Stomach (tissue), 8 donors: ENCODE measurements at regions not wholly inside any gene's neighbourhood (a gene's known extent, or its start where the extent isn't known, plus 50 kb on each side); places are given as distances from the start of the nearest gene placed in this dataset.

Source experiments
- DNase-seq, 2 donors: peaks; one replicate each; pipeline versions ENCODE4 v3.0.0 to v3.0.0-alpha.2; 2013 to 2019
- H3K27ac ChIP-seq, 5 donors: fragments of 200-600 bp in 4 of 5; sonication (generic) in 4 of 5; one replicate each; pipeline ENCODE4 v1.5.1; 2013 to 2019; ENCODE audit warnings: mild to moderate bottlenecking in 1 of 5, moderate library complexity in 1 of 5
- H3K27me3 ChIP-seq, 3 donors: fragments of 200-600 bp; sonication (generic); one replicate each; pipeline ENCODE4 v1.5.1; 2017 to 2019; ENCODE audit warnings: mixed run types in 1 of 3
- H3K36me3 ChIP-seq, 4 donors: fragments of 200-600 bp; sonication (generic); 1 replicate in 3 of 4; 2 replicates in 1 of 4; pipeline ENCODE4 v1.5.1; 2016 to 2019
- H3K4me1 ChIP-seq, 4 donors: fragments of 200-600 bp; sonication (generic); one replicate each; pipeline ENCODE4 v1.5.1; 2016 to 2019
- H3K4me3 ChIP-seq, 4 donors: fragments of 200-600 bp; sonication (generic) in 3 of 4; one replicate each; pipeline ENCODE4 v1.5.1; 2016 to 2019; ENCODE audit warnings: mild to moderate bottlenecking in 1 of 4
- H3K9me3 ChIP-seq, 4 donors: fragments of 200-600 bp; sonication (generic); one replicate each; pipeline ENCODE4 v1.5.1; 2016 to 2019
- EP300 ChIP-seq: sonication (generic); formaldehyde crosslinking; IDR thresholded peaks from one replicate; pipeline ENCODE4 v1.6.1; 2017; ENCODE audit warnings: antibody characterized with exemption
- POLR2A ChIP-seq, 4 donors: fragments of 450-650 bp; IDR thresholded peaks; one replicate each; pipeline ENCODE4 v1.6.1; 2016; ENCODE audit warnings: antibody characterized with exemption in 4 of 4, control low read depth in 2 of 4, mild to moderate bottlenecking in 1 of 4, moderate library complexity in 1 of 4
- POLR2AphosphoS5 ChIP-seq, 3 donors: sonication (generic); formaldehyde crosslinking; IDR thresholded peaks; one replicate each; pipeline ENCODE4 v1.6.1; 2016; ENCODE audit warnings: antibody characterized with exemption in 3 of 3
- WGBS, 5 donors: extraction: QIAGEN DNeasy Blood & Tissue Kit in 3 of 5; methylation state at CpG; one replicate each; pipeline versions ENCODE4 v1.1.5 to v1.1.7; 2013 to 2018; 5-methylcytosine and 5-hydroxymethylcytosine counted together
- intact Hi-C: fragments of 100-400 bp; cut with DNase I; formaldehyde crosslinking; loops from one replicate; pipeline ENCODE4 v1.15.1; 2023; ENCODE audit warnings: low total_unique reads
- TF ChIP-seq, protein P1 (sequence below), 7 experiments: fragments of 450-650 bp in 4 of 7; fragments of 200-600 bp in 3 of 7; sonication (generic) in 3 of 7; IDR thresholded peaks; one replicate each; pipeline ENCODE4 v1.5.1; 2016 to 2019; ENCODE audit warnings: antibody characterized with exemption in 7 of 7, control low read depth in 2 of 7, mild to moderate bottlenecking in 1 of 7
- donor health status: healthy with polysubstance abuse.
- donor health status: Bipolar disorder and iron deficiency.
- donor health status: healthy.

DNA sequence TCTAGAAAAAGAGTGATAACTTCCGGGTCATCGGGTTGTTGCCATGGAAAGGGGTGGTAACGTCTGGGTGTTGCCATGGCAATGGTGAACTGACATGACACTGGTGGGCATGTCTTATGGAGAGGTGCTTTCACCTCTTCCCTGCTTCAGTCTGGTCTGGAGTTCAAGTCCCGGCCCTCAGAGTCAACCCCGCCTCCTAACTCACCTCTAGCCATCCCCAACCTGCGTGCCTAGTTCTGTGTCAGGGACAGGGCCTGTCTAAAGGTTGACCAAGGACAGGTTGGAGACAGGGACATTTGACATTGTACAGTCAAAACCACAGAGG lies 96.0 kb downstream of the LSM3 start:
- Histone ChIP-seq H3K4me1 (peaks cover 0 to 3% (median 0%) of the 10 kb centered on the region in 4 donors), H3K36me3 (no peaks in the 10 kb centered on the region), H3K27me3 (peaks cover 0 to 15% (median 0%) of the 10 kb centered on the region in 3 donors), H3K27ac (no peak overlapping the region), H3K9me3 (no peaks in the 10 kb centered on the region), H3K4me3 (no peak overlapping the region)
- no peak for DNase-seq
- TF ChIP-seq POLR2A (IDR thresholded peaks at IDR 0.05) (no peak), EP300 (no peak), POLR2AphosphoS5 (IDR thresholded peaks at IDR 0.05) (no peak)
- TF ChIP-seq, protein P1, sequence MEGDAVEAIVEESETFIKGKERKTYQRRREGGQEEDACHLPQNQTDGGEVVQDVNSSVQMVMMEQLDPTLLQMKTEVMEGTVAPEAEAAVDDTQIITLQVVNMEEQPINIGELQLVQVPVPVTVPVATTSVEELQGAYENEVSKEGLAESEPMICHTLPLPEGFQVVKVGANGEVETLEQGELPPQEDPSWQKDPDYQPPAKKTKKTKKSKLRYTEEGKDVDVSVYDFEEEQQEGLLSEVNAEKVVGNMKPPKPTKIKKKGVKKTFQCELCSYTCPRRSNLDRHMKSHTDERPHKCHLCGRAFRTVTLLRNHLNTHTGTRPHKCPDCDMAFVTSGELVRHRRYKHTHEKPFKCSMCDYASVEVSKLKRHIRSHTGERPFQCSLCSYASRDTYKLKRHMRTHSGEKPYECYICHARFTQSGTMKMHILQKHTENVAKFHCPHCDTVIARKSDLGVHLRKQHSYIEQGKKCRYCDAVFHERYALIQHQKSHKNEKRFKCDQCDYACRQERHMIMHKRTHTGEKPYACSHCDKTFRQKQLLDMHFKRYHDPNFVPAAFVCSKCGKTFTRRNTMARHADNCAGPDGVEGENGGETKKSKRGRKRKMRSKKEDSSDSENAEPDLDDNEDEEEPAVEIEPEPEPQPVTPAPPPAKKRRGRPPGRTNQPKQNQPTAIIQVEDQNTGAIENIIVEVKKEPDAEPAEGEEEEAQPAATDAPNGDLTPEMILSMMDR (IDR thresholded peaks at IDR 0.05) = no peak
- WGBS, 5 donors = 80 to 88% (median 86%) methylated on average over 6 of the region's 6 CpGs
- intact Hi-C loops = no loop called here

DNA sequence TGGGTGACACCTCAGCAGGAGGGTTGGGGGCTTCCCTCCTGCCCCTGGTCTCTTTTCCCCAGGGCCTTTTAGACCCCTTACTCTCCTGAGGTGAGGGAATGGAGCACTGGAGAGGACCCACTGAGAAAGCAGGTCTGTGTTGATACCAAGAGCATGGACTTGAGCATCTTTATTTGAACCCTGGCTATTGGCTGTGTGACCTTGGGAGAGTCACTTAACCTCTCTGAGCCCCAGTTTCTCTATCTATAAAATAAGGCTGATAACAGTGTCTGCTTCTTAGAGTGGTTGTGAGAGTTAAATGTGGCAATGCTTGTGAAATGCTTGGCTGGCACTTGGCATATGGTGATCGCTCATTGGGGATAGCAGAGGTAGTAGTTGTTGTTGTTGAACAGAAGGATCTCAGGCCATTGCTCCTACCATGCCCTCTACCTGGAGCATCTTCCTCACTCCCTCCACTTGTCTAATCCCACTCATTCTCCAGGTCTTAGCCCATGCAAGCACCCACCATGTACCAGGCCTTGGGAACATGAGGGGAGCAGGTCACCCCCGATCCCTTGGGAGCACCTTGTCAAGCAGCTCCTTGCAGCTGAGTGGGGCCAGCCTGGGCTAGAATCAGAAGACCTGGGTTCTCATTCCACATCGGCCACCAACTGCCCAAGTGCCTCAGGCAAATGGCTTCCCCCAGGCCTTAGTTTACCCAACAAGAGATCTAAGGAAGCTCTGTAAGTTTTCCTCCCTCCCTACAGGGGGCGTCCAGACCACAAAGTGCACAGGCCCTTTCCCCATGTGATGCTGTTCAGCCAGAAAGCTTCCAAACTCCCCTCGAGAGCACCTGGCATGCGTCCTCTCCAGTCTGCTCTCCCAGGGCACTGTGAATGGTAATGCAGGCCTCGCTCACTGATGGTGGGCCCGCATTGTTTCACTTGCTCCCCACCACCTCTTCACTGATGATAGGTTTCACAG lies 96.7 kb downstream of the LSM3 start:
- no peak for TF ChIP-seq EP300
- TF ChIP-seq, protein P1 (IDR thresholded peaks at IDR 0.05) = no peak
- TF ChIP-seq POLR2AphosphoS5 (IDR thresholded peaks at IDR 0.05) = no peak
- no peak for TF ChIP-seq POLR2A (IDR thresholded peaks at IDR 0.05)
- WGBS, 5 donors = 80 to 92% (median 84%) methylated on average over 7 to 8 of the region's 8 CpGs
- no peaks in the 10 kb centered on the region for H3K36me3 ChIP-seq
- no peak for DNase-seq
- H3K4me1 ChIP-seq = peaks cover 0 to 3% (median 0%) of the 10 kb centered on the region in 4 donors
- intact Hi-C loops = no loop called here
- no peak overlapping the region for H3K27ac ChIP-seq
- no peak overlapping the region for H3K4me3 ChIP-seq
- H3K9me3 ChIP-seq = no peaks in the 10 kb centered on the region
- peaks cover 0 to 15% (median 0%) of the 10 kb centered on the region in 3 donors for H3K27me3 ChIP-seq

- Histone ChIP-seq H3K36me3 (no peaks in the 10 kb centered on the region), H3K4me3 (no peak overlapping the region), H3K27me3 (peaks cover 0 to 15% (median 0%) of the 10 kb centered on the region in 3 donors), H3K9me3 (no peaks in the 10 kb centered on the region), H3K27ac (no peak overlapping the region), H3K4me1 (peaks cover 0 to 3% (median 0%) of the 10 kb centered on the region in 4 donors)
- TF ChIP-seq POLR2AphosphoS5 (IDR thresholded peaks at IDR 0.05) (no peak), POLR2A (IDR thresholded peaks at IDR 0.05) (no peak), EP300 (no peak)
- TF ChIP-seq, protein P1 (IDR thresholded peaks at IDR 0.05) = no peak
- intact Hi-C loops = no loop called here
- WGBS, 5 donors = 79 to 87% (median 81%) methylated on average over 7 to 12 of the region's 12 CpGs
- no peak for DNase-seq
Measured at GRCh38 chr3:14275962-14276909, 97.6 kb downstream of the LSM3 start.

DNA sequence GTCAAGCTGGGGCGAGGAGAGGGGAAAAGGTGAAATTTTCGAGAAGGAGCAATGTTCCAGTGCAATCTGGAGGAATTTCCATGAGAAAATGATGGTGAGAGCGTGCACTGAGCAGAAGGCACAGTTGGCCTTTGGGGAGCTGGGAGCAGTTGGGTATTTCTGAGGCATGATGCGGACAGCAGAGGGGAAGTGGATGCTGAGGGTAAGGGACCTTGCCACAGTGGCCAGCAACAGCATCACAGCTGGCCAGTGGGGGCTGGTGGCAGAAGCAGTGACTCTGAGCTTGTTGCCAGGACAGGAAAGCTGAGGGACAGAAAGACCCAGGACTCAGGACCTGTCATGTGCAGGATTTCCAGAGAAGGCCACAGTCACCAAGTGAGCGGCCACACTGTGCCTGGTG lies 98.9 kb downstream of the LSM3 start:
- Histone ChIP-seq H3K9me3 (no peaks in the 10 kb centered on the region), H3K36me3 (no peaks in the 10 kb centered on the region), H3K4me1 (peaks cover 0 to 3% (median 0%) of the 10 kb centered on the region in 4 donors), H3K4me3 (no peak overlapping the region), H3K27ac (no peak overlapping the region), H3K27me3 (peaks cover 0 to 15% (median 0%) of the 10 kb centered on the region in 3 donors)
- TF ChIP-seq POLR2AphosphoS5 (IDR thresholded peaks at IDR 0.05) = no peak
- intact Hi-C loops = no loop called here
- 88 to 93% (median 92%) methylated on average over 5 of the region's 5 CpGs for WGBS, 5 donors
- DNase-seq = no peak
